SK-N-MC (cell line): ENCODE measurements at regions not wholly inside any gene's neighbourhood (a gene's known extent, or its start where the extent isn't known, plus 50 kb on each side); places are given as distances from the start of the nearest gene placed in this dataset.

Experiments
- EZH2 ChIP-seq: fragments of 200-600 bp; sonication (generic); IDR thresholded peaks from one replicate; pipeline ENCODE4 v1.6.1; 2017; ENCODE audit warnings: antibody characterized with exemption
- POLR2AphosphoS5 ChIP-seq: IDR thresholded peaks from 2 replicates; pipeline ENCODE4 v1.6.1; 2012; ENCODE audit warnings: mild to moderate bottlenecking, low read depth, low read length, borderline replicate concordance

- TF ChIP-seq POLR2AphosphoS5: no peak
- no peak for TF ChIP-seq EZH2
Observed at GRCh38 chr6:97459986-97460385, 177.0 kb upstream of the MMS22L start.
